HG03558 (cell line): ENCODE measurements at regions not wholly inside any gene's neighbourhood (a gene's known extent, or its start where the extent isn't known, plus 50 kb on each side); places are given as distances from the start of the nearest gene placed in this dataset.

Source experiments
- ATAC-seq: cut with Tn5 transposase; IDR thresholded peaks from one replicate; pipeline ENCODE4 v1.9.1; 2021; ENCODE audit warnings: moderate number of reproducible peaks; ENCODE audit not compliant: unreplicated experiment; ENCODE audit errors: extremely low read depth

DNA sequence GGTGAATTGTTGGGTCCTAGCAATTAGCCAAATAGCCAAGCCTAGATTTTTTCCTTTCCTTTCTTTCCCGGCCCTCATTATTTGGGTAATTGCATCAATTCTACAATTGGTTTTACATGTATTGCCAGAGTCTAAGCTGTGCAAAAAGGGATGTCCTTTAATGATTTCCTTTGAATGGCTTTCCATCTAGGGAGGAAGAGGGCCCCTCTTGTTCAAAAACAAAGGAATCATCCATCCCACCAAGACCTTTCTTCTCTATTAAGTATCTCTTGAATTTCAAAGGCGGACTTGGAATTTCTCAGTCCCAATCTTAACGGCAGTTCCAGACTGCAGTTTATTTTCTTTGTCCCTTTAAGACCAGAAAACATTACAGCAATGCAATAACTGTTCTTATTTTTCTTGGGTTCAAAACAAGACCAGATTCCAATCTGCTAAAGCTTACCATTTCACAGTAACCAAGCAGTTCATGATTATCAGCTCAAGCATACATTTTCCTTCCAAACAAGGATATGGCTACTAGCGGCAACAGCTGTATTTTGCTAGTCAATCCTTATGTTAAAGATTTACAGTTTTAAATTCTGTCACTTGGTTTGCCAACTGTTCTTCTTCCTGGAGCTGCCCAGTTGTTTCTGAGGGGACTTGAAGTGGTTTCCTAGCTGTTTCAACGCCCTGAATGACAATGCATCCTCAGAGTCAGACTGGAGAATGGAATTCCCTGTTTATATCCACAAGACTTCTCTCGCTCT, 91.4 kb upstream of the LRIG1 start:
- ATAC-seq: no peak

DNA sequence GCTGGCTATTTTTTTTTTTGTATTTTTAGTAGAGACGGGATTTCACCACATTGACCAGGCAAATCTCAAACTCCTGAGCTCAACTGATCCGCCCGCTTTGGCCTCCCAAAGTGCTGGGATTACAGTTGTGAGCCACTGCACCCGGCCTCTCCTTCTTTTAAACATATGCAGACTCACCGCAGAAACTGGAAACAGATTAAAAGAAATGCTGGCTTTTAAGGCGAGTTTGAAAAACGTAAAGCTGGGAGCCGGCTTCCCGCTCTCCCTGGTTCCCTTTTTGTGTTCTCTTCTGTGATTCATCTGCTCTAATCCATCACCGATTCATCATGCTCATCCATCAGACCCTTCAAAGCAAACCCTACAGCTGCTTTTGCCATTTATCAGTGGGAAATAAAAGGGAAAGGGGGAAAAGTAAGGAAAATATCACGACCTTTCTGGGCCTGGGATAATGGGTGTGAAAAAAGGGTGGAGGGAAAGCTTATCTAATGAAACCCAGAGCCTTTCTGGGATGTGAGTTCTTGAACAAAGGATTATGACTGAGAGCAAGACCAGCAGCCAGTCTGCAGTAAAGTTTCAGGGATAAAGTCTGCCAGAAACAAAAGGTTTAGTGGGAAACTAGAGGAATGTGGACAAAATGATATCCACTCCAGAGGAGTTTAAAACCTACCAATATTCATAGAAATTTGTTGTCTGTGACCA, 92.3 kb upstream of the LRIG1 start:
- no peak for ATAC-seq

DNA sequence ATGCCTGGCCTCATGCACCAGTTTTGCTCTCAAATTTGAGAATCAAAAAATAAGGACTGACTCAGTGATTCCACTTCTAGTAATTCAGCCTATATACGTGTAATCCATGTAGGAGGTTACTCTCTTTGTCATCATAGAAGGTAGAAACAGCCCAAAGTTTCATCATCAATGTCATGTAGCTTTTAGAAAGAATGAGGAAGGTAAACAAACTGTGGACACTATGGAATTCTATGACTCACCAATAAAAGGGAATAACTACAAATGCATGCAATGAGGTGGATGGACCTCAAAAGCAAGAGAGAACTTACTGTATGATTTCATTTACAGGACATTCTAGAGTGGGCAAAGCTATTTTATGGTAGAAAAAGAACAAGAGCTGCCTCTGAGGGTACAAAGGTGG, 93.2 kb upstream of the LRIG1 start:
- no peak for ATAC-seq

DNA sequence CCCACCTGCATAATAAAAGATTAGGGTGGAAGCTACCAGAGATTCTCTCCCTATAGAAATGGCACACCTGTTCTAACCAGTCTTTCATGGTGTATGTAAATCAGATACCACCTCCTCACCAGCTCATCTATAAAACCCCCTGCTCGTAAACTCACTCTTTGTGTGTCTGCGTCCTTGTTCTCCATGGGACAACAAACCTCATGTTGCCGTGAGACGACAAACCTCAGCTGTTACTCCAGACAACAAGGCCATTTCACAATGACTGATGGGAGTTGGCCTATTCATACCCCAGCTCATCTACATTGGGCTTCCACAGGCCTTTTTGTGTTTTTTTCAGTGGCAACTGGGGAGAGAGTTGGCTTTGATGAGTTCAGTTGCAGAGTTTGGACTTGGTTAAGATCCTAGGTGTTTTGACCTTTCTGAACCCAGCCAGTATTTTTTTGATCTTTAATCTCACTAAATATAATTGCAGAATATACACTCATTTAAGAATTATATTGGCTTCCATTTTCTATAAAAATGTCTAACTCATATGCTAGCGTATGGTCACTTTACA, 96.6 kb upstream of the LRIG1 start:
- ATAC-seq: no peak

DNA sequence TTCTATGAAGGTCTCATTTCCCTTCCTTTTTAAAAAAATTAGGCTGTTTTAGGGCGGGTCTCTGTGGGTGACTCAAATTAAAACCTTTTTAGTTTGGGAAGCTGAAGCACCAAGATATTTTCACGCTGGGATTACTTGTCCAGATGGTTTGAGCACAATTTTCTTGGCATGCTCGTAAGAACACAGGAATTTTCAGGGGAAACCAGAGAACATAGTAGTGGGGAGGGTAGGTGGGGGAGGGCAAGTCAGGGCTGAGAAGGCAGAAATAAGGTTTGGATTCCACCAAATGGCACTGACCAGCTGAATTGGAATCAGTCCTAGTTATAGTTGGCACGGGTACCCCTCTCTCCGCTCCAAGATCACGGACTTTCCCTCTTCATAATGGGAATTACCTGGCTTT, 97.3 kb upstream of the LRIG1 start:
- no peak for ATAC-seq

DNA sequence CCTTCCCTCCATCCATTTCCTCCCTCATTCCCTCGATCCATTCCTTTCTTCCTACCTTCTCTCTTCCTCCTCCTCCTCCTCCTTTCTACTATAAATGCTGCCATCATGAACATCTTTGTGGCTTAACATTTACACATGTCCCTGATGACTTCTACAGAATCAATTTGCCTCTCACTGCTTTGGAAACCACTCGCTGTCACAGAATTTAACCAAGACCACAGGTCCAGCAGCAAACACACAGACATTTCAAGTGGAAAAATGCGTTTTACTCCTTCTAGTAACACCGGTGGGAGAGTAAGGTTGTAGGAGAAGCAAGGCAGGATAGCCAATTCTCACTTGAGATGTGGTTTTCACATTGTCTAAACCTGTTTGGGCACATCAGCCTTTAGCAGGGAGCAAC, 101.4 kb upstream of the LRIG1 start:
- ATAC-seq: no peak

DNA sequence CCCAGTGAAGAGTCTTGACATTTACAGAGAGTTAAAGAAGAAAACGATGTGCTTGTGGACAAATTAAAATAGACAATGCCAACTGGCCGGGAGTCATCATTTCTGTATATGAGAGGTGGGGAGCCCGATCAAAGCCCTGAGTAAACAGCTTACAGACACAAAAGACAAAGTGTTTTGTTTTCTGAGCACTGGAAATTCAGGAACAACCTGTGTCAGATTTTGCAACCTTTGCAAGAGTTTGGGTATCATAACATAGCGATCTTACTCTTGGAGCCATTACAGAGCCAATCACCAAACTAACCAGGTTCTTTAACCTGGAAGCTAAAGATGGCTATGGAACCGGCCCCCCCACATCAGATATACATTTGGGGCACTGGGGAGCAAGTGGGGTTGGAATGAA, 101.9 kb upstream of the LRIG1 start:
- ATAC-seq: no peak

DNA sequence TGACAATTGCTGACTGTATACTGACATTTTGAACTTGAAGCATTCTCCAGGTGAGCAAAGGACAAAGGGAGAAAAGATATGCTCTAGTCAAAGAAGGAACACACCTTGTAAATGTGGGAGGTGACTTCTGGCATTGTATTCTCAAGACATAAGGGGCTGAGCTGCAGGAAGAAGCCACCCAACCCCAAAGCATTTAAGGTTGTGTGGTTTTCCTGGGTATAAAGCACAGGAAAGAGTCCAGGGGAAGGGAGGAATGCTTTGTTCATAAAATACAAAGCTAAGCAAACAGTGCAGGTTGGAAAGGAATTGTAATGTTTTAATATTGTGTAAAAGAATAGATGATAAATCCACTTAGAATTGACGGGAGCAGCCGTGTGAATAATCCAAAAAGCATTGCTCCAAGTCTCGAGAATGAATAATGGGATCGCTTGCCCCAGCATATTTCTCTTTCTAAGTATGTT, 102.4 kb upstream of the LRIG1 start:
- no peak for ATAC-seq

DNA sequence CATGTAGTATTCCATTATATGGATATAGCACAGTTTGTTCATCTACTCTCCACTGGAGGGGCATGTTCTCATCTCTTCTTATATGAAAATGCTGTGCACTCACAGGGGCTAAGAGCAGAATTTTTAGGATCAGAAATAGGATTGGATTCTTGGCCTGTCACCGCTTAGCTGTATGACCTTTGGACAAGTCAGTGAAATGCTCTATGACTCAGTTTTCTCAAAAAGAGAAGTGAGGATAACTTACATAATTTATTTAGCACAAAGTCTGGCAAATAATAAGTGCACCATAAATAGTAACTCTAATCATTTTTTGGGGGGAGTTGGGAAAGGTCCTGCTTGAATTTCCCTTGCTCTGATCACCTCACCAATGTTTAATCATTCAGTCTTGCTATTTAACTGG, 103.7 kb upstream of the LRIG1 start:
- no peak for ATAC-seq

DNA sequence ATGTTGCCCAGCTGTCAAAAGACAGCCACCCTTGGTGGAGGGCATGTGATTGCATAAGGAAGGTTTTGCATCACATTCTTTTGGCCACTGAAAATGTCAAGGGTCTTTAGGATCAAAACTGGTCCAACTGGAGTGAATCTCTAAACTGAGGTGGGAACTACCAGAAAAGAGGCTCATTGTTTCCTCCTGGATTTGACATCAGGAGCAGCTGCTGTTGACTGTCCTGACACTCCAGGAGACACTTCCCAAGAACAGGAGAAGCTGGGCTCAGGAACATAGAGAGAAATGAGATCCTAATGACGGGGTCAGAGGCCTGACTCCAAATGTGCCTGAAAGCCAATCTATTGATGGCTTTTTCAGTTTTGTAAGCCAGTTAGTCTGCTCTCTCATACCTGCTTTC, 105.3 kb upstream of the LRIG1 start:
- ATAC-seq: no peak

DNA sequence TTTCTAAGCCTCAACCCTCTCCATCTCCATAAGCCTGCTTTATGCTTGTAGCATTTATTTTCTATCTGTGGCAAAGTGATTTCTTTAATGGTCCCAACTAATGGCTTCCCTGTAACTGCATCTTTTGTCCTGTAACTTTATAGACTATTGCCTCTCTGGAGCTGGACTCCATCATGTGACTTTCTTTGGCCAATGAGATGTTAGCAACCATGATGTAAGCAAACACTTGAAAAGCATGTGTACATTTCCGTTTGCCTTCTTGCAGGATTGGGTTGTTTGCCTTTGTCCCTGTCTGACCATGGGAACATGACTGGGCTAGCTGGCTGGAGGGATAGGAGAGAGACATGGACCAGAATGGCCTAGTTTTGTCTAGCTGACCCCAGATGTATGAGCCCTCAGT, 106.0 kb upstream of the LRIG1 start:
- ATAC-seq: no peak

DNA sequence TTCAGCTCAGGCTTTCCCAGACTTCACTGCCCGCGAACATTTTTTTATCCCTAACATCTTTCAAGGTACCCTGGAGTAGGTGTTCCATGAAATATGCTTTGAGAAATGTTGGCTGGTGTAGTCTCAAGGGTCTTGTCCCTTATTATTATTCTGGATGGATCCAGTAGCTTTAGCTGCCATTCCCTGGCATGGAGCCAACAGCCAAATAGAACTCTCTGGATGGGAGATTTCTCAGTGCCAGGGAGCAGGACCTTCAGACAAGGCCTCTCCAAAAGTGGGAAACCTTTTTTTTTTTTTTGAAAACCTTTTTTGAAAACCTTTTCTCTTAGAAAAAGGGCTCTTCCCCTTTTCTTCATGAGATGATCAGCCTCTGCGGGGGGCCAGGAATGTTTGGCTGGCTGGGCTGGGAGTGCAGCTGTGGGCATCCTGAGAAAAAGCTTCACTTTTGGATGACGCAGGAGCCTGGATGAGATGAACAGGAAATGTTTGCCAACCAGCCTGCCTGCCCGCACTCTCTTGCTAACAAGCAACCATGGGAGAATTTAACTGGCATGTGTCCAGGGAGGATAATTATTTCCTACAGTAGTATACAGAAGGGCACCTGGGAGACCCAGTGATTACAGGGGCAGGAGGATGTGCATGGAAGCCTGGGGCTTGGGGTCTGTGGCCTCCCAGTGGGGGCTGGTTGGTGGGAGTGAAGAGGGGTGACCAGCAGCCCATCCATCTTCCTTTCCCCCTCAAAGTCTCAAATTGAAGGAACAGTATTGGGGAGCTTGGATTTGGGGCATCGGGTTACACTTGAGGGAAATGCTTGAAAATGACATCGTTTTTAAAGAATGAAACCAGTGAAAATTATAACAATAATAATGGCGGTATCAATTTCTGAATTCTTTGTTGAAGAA, 109.1 kb upstream of the LRIG1 start:
- no peak for ATAC-seq

DNA sequence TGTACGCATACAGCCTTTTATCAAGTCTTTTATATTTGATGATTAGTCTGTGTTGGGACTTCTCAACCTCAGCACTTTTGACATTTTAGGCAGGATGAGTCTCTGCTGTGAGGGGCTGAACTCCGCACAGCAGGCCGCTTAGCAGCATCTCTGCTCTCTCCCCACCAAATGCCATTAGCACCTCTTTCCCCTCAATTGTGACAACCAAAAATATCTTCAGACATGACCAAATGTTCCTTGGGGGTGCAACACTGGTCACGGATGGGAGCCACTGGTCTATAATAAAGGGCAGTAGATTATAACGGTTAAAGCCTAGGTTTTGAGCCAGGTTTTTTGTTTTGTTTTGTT, 109.7 kb upstream of the LRIG1 start:
- no peak for ATAC-seq

DNA sequence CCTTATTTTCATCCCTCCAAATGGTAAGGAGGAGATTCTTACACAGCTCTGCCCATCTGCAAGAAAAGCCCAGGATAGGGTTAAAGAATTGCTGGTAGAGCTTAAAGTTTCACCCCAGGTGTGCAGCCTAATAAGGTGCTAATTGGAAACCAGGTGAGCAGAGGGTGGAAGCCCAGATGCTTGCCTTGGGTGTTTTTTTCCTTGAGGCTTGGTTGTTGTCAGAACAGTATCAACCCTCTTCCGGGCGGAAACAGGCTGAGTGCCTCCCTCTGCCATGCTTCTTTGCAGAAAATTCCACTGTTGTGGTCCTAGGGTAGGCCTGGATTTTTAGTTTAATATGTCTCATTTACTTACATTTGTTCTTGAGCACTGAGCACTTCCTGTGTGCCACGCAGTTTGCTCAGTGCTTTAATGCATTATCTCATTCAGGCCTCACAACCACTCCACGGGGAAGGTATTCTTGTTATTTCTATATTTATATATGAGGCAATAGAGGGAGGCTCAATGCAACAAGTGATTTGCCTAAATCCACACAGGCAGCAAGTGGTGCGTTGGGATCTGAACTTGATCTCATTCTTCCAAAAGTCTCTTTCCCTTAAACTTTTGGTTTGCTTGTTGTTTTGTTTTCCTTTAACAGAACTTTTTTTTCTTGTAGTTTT, 115.0 kb upstream of the LRIG1 start:
- ATAC-seq: no peak

DNA sequence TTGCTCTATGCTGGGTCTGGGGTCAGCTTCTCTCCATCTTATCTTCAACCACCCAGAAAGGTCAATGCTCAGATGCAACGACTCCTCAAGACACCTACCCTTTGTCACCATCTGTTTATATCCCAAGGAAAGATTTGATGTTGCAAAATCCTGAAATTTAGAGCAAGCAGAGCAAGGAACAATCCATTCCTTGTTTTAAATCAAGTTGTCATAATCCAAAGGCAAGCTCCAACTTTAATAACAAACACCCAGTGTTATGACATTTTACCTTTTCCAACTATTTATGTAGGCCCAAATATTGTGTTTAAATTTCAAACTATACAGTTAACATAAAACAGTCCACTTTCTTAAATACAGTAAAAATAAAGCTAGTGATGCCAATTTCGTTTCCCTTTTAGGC, 116.5 kb upstream of the LRIG1 start:
- no peak for ATAC-seq

DNA sequence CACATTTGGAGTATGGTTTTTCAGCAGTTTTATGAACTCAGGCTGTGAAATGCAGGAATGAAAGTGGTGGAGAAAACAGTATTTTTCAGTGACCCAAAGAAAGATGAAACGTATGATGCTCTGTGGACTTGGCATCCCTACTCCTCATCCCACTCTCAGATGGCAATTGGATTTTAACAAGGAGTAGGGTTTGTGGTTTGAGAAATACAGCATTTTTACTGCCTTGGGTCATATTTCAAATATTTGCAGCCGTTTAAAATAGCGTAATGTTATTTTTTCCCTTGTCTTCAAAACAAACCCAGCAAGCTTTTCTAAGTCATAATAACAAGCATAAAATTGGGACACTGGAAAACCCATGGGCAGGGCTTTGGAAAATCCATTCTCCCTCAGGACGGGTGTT, 117.2 kb upstream of the LRIG1 start:
- ATAC-seq: no peak

DNA sequence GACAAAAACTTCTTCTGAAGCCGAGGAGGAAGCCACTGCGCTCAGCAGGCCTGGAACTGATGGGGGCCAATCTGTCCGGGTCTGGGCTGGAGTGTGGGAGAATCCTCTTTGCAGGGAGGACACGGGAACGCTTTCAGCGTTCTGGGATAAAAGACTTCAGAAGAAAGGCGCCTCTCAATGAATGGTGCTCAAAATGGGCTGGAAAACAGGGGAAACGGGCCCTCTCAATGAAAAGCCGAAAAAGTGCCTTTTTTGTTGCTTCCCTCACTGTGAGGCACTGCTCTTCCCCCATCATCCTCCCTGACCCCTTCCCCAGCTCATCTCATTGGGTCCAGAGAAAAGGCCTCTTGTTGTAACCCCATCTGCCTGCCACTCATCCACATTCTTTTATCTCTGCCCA, 119.5 kb upstream of the LRIG1 start:
- no peak for ATAC-seq

DNA sequence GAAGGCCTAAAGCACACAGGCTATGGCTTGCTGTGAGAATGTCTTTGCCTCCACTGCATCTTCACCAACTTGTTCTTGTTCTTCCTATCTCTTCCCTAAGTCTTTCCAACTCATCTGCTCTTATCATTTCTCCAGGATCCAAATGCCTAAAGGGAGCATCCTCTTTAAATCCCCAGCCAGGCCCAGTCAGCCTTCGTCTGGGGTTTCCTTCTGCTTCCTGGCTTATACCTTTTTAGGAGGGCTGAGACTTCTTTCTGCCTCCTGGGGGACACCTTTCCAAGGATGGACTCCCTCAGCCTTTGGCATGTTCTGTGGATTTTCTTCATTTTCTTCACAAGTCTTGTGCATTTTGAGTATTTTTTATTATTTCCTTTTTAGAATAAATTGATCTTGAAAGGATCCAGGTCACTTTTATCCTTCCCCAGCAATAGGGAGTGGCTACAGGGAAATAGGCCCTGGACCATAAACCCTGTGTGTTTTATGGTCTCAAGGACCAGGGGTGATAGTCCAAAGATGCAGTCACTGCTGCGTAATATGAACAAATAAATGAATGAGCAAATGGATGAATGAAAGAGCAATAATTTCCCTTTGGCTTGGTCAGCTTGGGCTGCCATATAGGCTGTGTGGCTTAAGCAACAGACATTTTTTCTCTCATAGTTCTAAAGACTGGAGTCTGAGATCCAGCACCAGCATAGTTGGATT, 122.1 kb upstream of the LRIG1 start:
- ATAC-seq: no peak

DNA sequence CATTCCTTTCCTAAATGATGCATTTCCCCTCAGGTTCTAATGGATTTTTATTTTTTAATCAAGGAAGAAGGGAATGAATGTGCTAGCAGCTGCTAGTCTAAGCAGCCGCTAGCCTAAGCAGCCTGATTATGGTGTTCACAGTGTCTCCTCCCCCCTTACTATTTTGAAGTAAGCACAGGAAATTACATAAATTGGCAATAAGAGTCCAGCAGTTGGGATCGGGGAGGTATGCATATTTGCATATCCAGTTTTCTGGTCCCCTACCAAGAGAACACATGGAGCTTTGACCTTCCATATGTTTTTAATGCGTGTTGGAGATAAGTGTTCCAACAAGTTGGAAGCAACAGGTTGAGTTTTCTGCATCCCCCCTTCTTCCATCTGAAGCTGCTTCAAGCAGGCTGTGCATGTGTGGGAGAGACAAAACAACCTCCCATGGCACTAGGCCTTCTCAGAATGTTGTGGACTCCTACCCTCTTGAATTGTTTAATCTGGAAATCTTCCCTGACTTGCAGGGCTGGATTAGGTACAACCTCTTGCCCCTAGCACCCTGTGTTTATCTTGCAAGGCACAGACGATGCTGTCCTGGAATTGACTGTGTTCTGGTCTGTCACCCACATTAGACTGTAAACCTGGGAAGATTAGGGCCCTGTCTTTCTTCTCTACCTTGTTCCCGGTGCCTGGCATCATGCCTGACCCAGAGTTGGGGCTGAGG, 124.8 kb upstream of the LRIG1 start:
- no peak for ATAC-seq
